Stimulated activated CD8-positive, alpha-beta memory T cell treated with anti-CD3 and anti-CD28 coated beads, Interleukin-12 subunit alpha, Interleukin-12 subunit beta, amount 100 ng/mL, for 4 hours (primary cell): ENCODE measurements at regions not wholly inside any gene's neighbourhood (a gene's known extent, or its start where the extent isn't known, plus 50 kb on each side); places are given as distances from the start of the nearest gene placed in this dataset.
"Not testable (repeated sequence)": the region's sequence is repeated elsewhere in the genome, so short reads cannot be mapped to it uniquely, and the experiment has no call there.

Experiments
- DNase-seq: peaks from one replicate; pipeline ENCODE4 v3.0.0-alpha.2; 2020; ENCODE audit warnings: low read depth

GRCh38 chr10:2891073-2891769 is 176.1 kb upstream of the PFKP start:
- no peak for DNase-seq

- no peak for DNase-seq
Measured at GRCh38 chr10:2890093-2890492, 177.3 kb upstream of the PFKP start.

- no peak for DNase-seq
Measured at GRCh38 chr10:2888403-2889004, 178.8 kb upstream of the PFKP start.

- DNase-seq, result no peak
Measured at GRCh38 chr10:2887391-2888070, 179.8 kb upstream of the PFKP start.

- no peak for DNase-seq
Measured at GRCh38 chr10:2886662-2887061, 180.7 kb upstream of the PFKP start.

- no peak for DNase-seq
Measured at GRCh38 chr10:2885288-2886278, 181.8 kb upstream of the PFKP start.

GRCh38 chr10:2883983-2884540 is 183.3 kb upstream of the PFKP start:
- not testable (repeated sequence) for DNase-seq

- DNase-seq, result no peak
Measured at GRCh38 chr10:2883238-2883637, 184.1 kb upstream of the PFKP start.

- no peak for DNase-seq
Measured at GRCh38 chr10:2882628-2883027, 184.7 kb upstream of the PFKP start.

- no peak for DNase-seq
Measured at GRCh38 chr10:2881720-2882620, 185.4 kb upstream of the PFKP start.

GRCh38 chr10:2880050-2880449 is 187.3 kb upstream of the PFKP start:
- DNase-seq, result not testable (repeated sequence)

GRCh38 chr10:2878818-2879217 is 188.5 kb upstream of the PFKP start:
- DNase-seq, result no peak

- DNase-seq, result no peak
Measured at GRCh38 chr10:2876032-2876431, 191.3 kb upstream of the PFKP start.

GRCh38 chr10:2874963-2875362 is 192.4 kb upstream of the PFKP start:
- DNase-seq, result no peak

GRCh38 chr10:2873769-2874168 is 193.6 kb upstream of the PFKP start:
- no peak for DNase-seq

- DNase-seq, result no peak
Measured at GRCh38 chr10:2871673-2872219, 195.6 kb upstream of the PFKP start.

GRCh38 chr10:2870654-2871053 is 196.7 kb upstream of the PFKP start:
- DNase-seq, result no peak

- no peak for DNase-seq
Measured at GRCh38 chr10:2867788-2868299, 199.5 kb upstream of the PFKP start.

GRCh38 chr10:2866569-2866968 is 200.8 kb upstream of the PFKP start:
- no peak for DNase-seq

GRCh38 chr10:2861632-2862210 is 205.6 kb upstream of the PFKP start:
- DNase-seq, result no peak
